CD8-positive, alpha-beta memory T cell (primary cell): ENCODE measurements at regions not wholly inside any gene's neighbourhood (a gene's known extent, or its start where the extent isn't known, plus 50 kb on each side); places are given as distances from the start of the nearest gene placed in this dataset.
"Not testable (repeated sequence)": the region's sequence is repeated elsewhere in the genome, so short reads cannot be mapped to it uniquely, and the experiment has no call there.

ENCODE experiments used
- CTCF ChIA-PET: fragments of 350-600 bp; sonication (Branson Sonifier 250); formaldehyde crosslinking; loops from one replicate; lab custom pipeline; 2021; ENCODE audit warnings: antibody characterized with exemption; lab: Charles Lee
- POLR2A ChIA-PET: fragments of 350-600 bp; sonication (Branson Sonifier 250); formaldehyde crosslinking; loops from one replicate; lab custom pipeline; 2021; ENCODE audit warnings: antibody characterized with exemption; lab: Charles Lee
- DNase-seq, 5 donors: peaks; one replicate each; pipeline versions ENCODE4 v3.0.0 to v3.0.0-alpha.2; 2020 to 2022; ENCODE audit warnings: mixed read lengths in 1 of 5
- H3K27ac ChIP-seq: one replicate; pipeline ENCODE4 v1.7.0; 2013; ENCODE audit warnings: low read depth, mild to moderate bottlenecking, low read length, moderate library complexity
- H3K27me3 ChIP-seq: 2 replicates; pipeline ENCODE4 v1.7.0; 2013; ENCODE audit warnings: low read length, mild to moderate bottlenecking; ENCODE audit not compliant: insufficient read depth, poor library complexity, severe bottlenecking
- H3K36me3 ChIP-seq: 2 replicates; pipeline ENCODE4 v1.7.0; 2013; ENCODE audit warnings: mild to moderate bottlenecking, low read length, moderate library complexity; ENCODE audit not compliant: insufficient read depth
- H3K4me1 ChIP-seq: 2 replicates; pipeline ENCODE4 v1.7.0; 2013; ENCODE audit warnings: mild to moderate bottlenecking, low read length, moderate library complexity; ENCODE audit not compliant: insufficient read depth
- H3K4me3 ChIP-seq: 2 replicates; pipeline ENCODE4 v1.7.0; 2013; ENCODE audit warnings: mild to moderate bottlenecking, low read length
- H3K9me3 ChIP-seq: 2 replicates; pipeline ENCODE4 v1.7.0; 2013; ENCODE audit warnings: mild to moderate bottlenecking, low read length
- H3K27ac Mint-ChIP-seq, 8 donors: one replicate each; pipeline ENCODE4 v1.8.0; 2020 to 2021; ENCODE audit warnings: mixed read lengths in 8 of 8, mild to moderate bottlenecking in 6 of 8, inconsistent platforms in 3 of 8, moderate library complexity in 3 of 8
- H3K27me3 Mint-ChIP-seq, 2 donors: one replicate each; pipeline ENCODE4 v1.8.0; 2020 to 2021; ENCODE audit warnings: mixed read lengths in 2 of 2, mild to moderate bottlenecking in 1 of 2, moderate library complexity in 1 of 2
- H3K36me3 Mint-ChIP-seq, 3 donors: one replicate each; pipeline ENCODE4 v1.8.0; 2020 to 2021; ENCODE audit warnings: mixed read lengths in 3 of 3, inconsistent platforms in 1 of 3, mild to moderate bottlenecking in 1 of 3
- H3K4me1 Mint-ChIP-seq, 3 donors: one replicate each; pipeline ENCODE4 v1.8.0; 2020 to 2021; ENCODE audit warnings: mixed read lengths in 3 of 3, inconsistent platforms in 1 of 3, mild to moderate bottlenecking in 1 of 3
- H3K4me3 Mint-ChIP-seq, 7 donors: one replicate each; pipeline ENCODE4 v1.8.0; 2020 to 2021; ENCODE audit warnings: mixed read lengths in 7 of 7, mild to moderate bottlenecking in 6 of 7, moderate library complexity in 4 of 7, inconsistent platforms in 2 of 7
- H3K9me3 Mint-ChIP-seq, 5 donors: one replicate each; pipeline ENCODE4 v1.8.0; 2020 to 2022; ENCODE audit warnings: mixed read lengths in 5 of 5, mild to moderate bottlenecking in 3 of 5, moderate library complexity in 2 of 5, inconsistent platforms in 1 of 5

GRCh38 chr2:102893870-102894269 is 132.0 kb downstream of the TMEM182 start:
- Histone ChIP-seq H3K4me1 (no peaks in the 10 kb centered on the region), H3K36me3 (no peaks in the 10 kb centered on the region), H3K9me3 (no peaks in the 10 kb centered on the region), H3K27me3 (no peaks in the 10 kb centered on the region), H3K27ac (no peak overlapping the region), H3K4me3 (no peak overlapping the region)
- no peak overlapping the region for H3K4me3 Mint-ChIP-seq
- peaks cover 1 to 12% (median 9%) of the 10 kb centered on the region in 5 donors for H3K9me3 Mint-ChIP-seq
- ChIA-PET POLR2A (no interaction called here), CTCF (no interaction called here)
- no peaks in the 10 kb centered on the region for H3K4me1 Mint-ChIP-seq
- H3K27ac Mint-ChIP-seq: no peak overlapping the region
- H3K36me3 Mint-ChIP-seq: peaks cover 0 to 12% (median 0%) of the 10 kb centered on the region in 3 donors
- DNase-seq: no peak
- peaks cover 3 to 4% of the 10 kb centered on the region in 2 donors for H3K27me3 Mint-ChIP-seq

GRCh38 chr2:102895376-102895775 is 133.5 kb downstream of the TMEM182 start:
- CTCF ChIA-PET: no interaction called here

GRCh38 chr2:102909240-102909639 is 147.4 kb downstream of the TMEM182 start:
- H3K9me3 ChIP-seq, H3K36me3 Mint-ChIP-seq, H3K27ac Mint-ChIP-seq, H3K4me3 ChIP-seq, H3K4me3 Mint-ChIP-seq, CTCF ChIA-PET, H3K27me3 ChIP-seq, POLR2A ChIA-PET, H3K4me1 Mint-ChIP-seq, H3K36me3 ChIP-seq, H3K9me3 Mint-ChIP-seq, H3K27me3 Mint-ChIP-seq, H3K27ac ChIP-seq, H3K4me1 ChIP-seq, DNase-seq: not testable (repeated sequence)

More at GRCh38 chr2:102895376-102895775, 133.5 kb downstream of the TMEM182 start:
- Mint-ChIP-seq H3K4me3 (no peak overlapping the region), H3K4me1 (no peaks in the 10 kb centered on the region), H3K27ac (no peak overlapping the region), H3K9me3 (peaks cover 3 to 12% (median 8%) of the 10 kb centered on the region in 5 donors), H3K36me3 (peaks cover 0 to 12% (median 0%) of the 10 kb centered on the region in 3 donors), H3K27me3 (peaks cover 0 to 3% of the 10 kb centered on the region in 2 donors)
- Histone ChIP-seq H3K27me3 (no peaks in the 10 kb centered on the region), H3K4me1 (no peaks in the 10 kb centered on the region), H3K27ac (no peak overlapping the region), H3K36me3 (no peaks in the 10 kb centered on the region), H3K4me3 (no peak overlapping the region), H3K9me3 (no peaks in the 10 kb centered on the region)
- no peak for DNase-seq
- POLR2A ChIA-PET: no interaction called here

GRCh38 chr2:102910724-102911123 is 148.9 kb downstream of the TMEM182 start:
- H3K4me1 Mint-ChIP-seq: no peaks in the 10 kb centered on the region
- no peak overlapping the region for H3K4me3 Mint-ChIP-seq
- H3K4me1 ChIP-seq: no peaks in the 10 kb centered on the region
- ChIA-PET CTCF (no interaction called here), POLR2A (no interaction called here)
- no peak overlapping the region for H3K27ac ChIP-seq
- no peak for DNase-seq
- H3K27me3 ChIP-seq: no peaks in the 10 kb centered on the region
- no peak overlapping the region for H3K4me3 ChIP-seq
- no peak overlapping the region for H3K27ac Mint-ChIP-seq
- peaks cover under 1 to 12% (median 12%) of the 10 kb centered on the region in 5 donors for H3K9me3 Mint-ChIP-seq
- H3K36me3 Mint-ChIP-seq: peaks cover 0 to under 1% (median 0%) of the 10 kb centered on the region in 3 donors
- H3K9me3 ChIP-seq: no peaks in the 10 kb centered on the region
- H3K36me3 ChIP-seq: no peaks in the 10 kb centered on the region
- peaks cover 0 to 1% of the 10 kb centered on the region in 2 donors for H3K27me3 Mint-ChIP-seq

- Mint-ChIP-seq H3K4me3 (no peak overlapping the region), H3K27ac (no peak overlapping the region), H3K36me3 (peaks cover 0 to 12% (median 0%) of the 10 kb centered on the region in 3 donors), H3K9me3 (peaks cover 8 to 40% (median 22%) of the 10 kb centered on the region in 5 donors), H3K27me3 (peaks cover 0 to 1% of the 10 kb centered on the region in 2 donors), H3K4me1 (no peaks in the 10 kb centered on the region)
- Histone ChIP-seq H3K4me1 (no peaks in the 10 kb centered on the region), H3K27ac (no peak overlapping the region), H3K36me3 (no peaks in the 10 kb centered on the region), H3K4me3 (no peak overlapping the region), H3K9me3 (no peaks in the 10 kb centered on the region), H3K27me3 (no peaks in the 10 kb centered on the region)
- no peak for DNase-seq
- POLR2A ChIA-PET: no interaction called here
- CTCF ChIA-PET: interaction anchor here (1.5 kb wide), 1 partner anchor 9 kb away, joined by 3 read pairs; no protein-coding TSS in a partner anchor
Observed at GRCh38 chr2:102915128-102915527, 153.3 kb downstream of the TMEM182 start.

GRCh38 chr2:102922321-102922720 is 160.5 kb downstream of the TMEM182 start:
- no peaks in the 10 kb centered on the region for H3K36me3 ChIP-seq
- no peak overlapping the region for H3K27ac Mint-ChIP-seq
- ChIA-PET CTCF (no interaction called here), POLR2A (no interaction called here)
- H3K27ac ChIP-seq: no peak overlapping the region
- H3K36me3 Mint-ChIP-seq: peaks cover 0 to 7% (median 2%) of the 10 kb centered on the region in 3 donors
- no peaks in the 10 kb centered on the region for H3K9me3 ChIP-seq
- H3K27me3 Mint-ChIP-seq: no peaks in the 10 kb centered on the region
- H3K4me3 ChIP-seq: no peak overlapping the region
- H3K4me1 ChIP-seq: no peaks in the 10 kb centered on the region
- no peak overlapping the region for H3K4me3 Mint-ChIP-seq
- no peak for DNase-seq
- no peaks in the 10 kb centered on the region for H3K27me3 ChIP-seq
- H3K4me1 Mint-ChIP-seq: no peaks in the 10 kb centered on the region
- H3K9me3 Mint-ChIP-seq: peaks cover 0 to 17% (median 9%) of the 10 kb centered on the region in 5 donors

- no peak overlapping the region for H3K4me3 ChIP-seq
Observed at GRCh38 chr2:102925003-102925402, 163.2 kb downstream of the TMEM182 start.

GRCh38 chr2:102927854-102928267 is 166.0 kb downstream of the TMEM182 start:
- no peak overlapping the region for H3K4me3 Mint-ChIP-seq

More at GRCh38 chr2:102925003-102925402, 163.2 kb downstream of the TMEM182 start:
- H3K4me3 Mint-ChIP-seq: no peak overlapping the region
- H3K36me3 Mint-ChIP-seq: peaks cover 0 to 2% (median 0%) of the 10 kb centered on the region in 3 donors
- H3K9me3 Mint-ChIP-seq: peaks cover 0 to 2% (median 0%) of the 10 kb centered on the region in 5 donors
- no peaks in the 10 kb centered on the region for H3K27me3 Mint-ChIP-seq
- H3K27ac ChIP-seq: no peak overlapping the region
- no peak for DNase-seq
- no peak overlapping the region for H3K27ac Mint-ChIP-seq
- no peaks in the 10 kb centered on the region for H3K36me3 ChIP-seq
- no peaks in the 10 kb centered on the region for H3K9me3 ChIP-seq
- ChIA-PET CTCF (interaction anchor here (1.0 kb wide), 1 partner anchor 10 kb away, joined by 3 read pairs; no protein-coding TSS in a partner anchor), POLR2A (no interaction called here)
- no peaks in the 10 kb centered on the region for H3K4me1 Mint-ChIP-seq
- no peaks in the 10 kb centered on the region for H3K4me1 ChIP-seq
- H3K27me3 ChIP-seq: no peaks in the 10 kb centered on the region

More at GRCh38 chr2:102927854-102928267, 166.0 kb downstream of the TMEM182 start:
- Histone ChIP-seq H3K9me3 (no peaks in the 10 kb centered on the region), H3K36me3 (no peaks in the 10 kb centered on the region), H3K27me3 (no peaks in the 10 kb centered on the region), H3K4me1 (no peaks in the 10 kb centered on the region), H3K27ac (no peak overlapping the region), H3K4me3 (no peak overlapping the region)
- ChIA-PET POLR2A (no interaction called here), CTCF (interaction anchor here (1.4 kb wide), 1 partner anchor 17 kb away, joined by 3 read pairs; no protein-coding TSS in a partner anchor)
- Mint-ChIP-seq H3K27me3 (no peaks in the 10 kb centered on the region), H3K36me3 (no peaks in the 10 kb centered on the region), H3K27ac (no peak overlapping the region), H3K9me3 (peaks cover 0 to 7% (median 0%) of the 10 kb centered on the region in 5 donors), H3K4me1 (no peaks in the 10 kb centered on the region)
- no peak for DNase-seq
